Mesendoderm (in vitro differentiated cells): ENCODE measurements at regions not wholly inside any gene's neighbourhood (a gene's known extent, or its start where the extent isn't known, plus 50 kb on each side); places are given as distances from the start of the nearest gene placed in this dataset.
"Not testable (repeated sequence)": the region's sequence is repeated elsewhere in the genome, so short reads cannot be mapped to it uniquely, and the experiment has no call there.

ENCODE experiments used
- DNase-seq: peaks from one replicate; pipeline ENCODE4 v3.0.0; 2013
- H2AK5ac ChIP-seq: 2 replicates; pipeline ENCODE4 v1.6.1; 2013; ENCODE audit warnings: low read length, inconsistent platforms
- H2BK120ac ChIP-seq: 2 replicates; pipeline ENCODE4 v1.6.1; 2013; ENCODE audit warnings: low read depth, mild to moderate bottlenecking, low read length, moderate library complexity, mixed read lengths
- H2BK15ac ChIP-seq: replicated peaks from 2 replicates; pipeline ENCODE4 v1.6.1; 2013; ENCODE audit warnings: low read depth, mild to moderate bottlenecking, moderate library complexity
- H2BK5ac ChIP-seq: 2 replicates; pipeline ENCODE4 v1.6.1; 2013; ENCODE audit warnings: low read length, inconsistent platforms
- H3K18ac ChIP-seq: 2 replicates; pipeline ENCODE4 v1.6.1; 2013; ENCODE audit warnings: mild to moderate bottlenecking, low read length, mixed read lengths
- H3K23ac ChIP-seq: one replicate; pipeline ENCODE4 v1.6.1; 2013; ENCODE audit warnings: low read length
- H3K27ac ChIP-seq: 2 replicates; pipeline ENCODE4 v1.5.1; 2013; ENCODE audit warnings: low read depth, mild to moderate bottlenecking, inconsistent platforms, low read length, moderate library complexity
- H3K27me3 ChIP-seq: 2 replicates; pipeline ENCODE4 v1.6.1; 2013; ENCODE audit warnings: low read length, control low read depth, mild to moderate bottlenecking, inconsistent platforms; ENCODE audit not compliant: insufficient read depth, poor library complexity
- H3K36me3 ChIP-seq: 2 replicates; pipeline ENCODE4 v1.6.1; 2013; ENCODE audit warnings: low read length, inconsistent platforms; ENCODE audit not compliant: control insufficient read depth, insufficient read depth
- H3K4ac ChIP-seq: one replicate; pipeline ENCODE4 v1.6.1; 2013; ENCODE audit warnings: low read depth, mild to moderate bottlenecking, low read length, moderate library complexity
- H3K4me1 ChIP-seq: 2 replicates; pipeline ENCODE4 v1.6.1; 2013; ENCODE audit warnings: low read depth, low read length, inconsistent platforms; ENCODE audit not compliant: control insufficient read depth
- H3K4me2 ChIP-seq: 2 replicates; pipeline ENCODE4 v1.6.1; 2013; ENCODE audit warnings: low read length
- H3K4me3 ChIP-seq: 2 replicates; pipeline ENCODE4 v1.5.1; 2013; ENCODE audit warnings: mild to moderate bottlenecking, low read length
- H3K56ac ChIP-seq: one replicate; pipeline ENCODE4 v1.6.1; 2013; ENCODE audit warnings: low read length
- H3K79me1 ChIP-seq: 2 replicates; pipeline ENCODE4 v1.6.1; 2013; ENCODE audit warnings: low read length, inconsistent platforms
- H3K79me2 ChIP-seq: 2 replicates; pipeline ENCODE4 v1.6.1; 2013; ENCODE audit warnings: mild to moderate bottlenecking, low read length; ENCODE audit not compliant: control insufficient read depth, insufficient read depth
- H3K9ac ChIP-seq: 2 replicates; pipeline ENCODE4 v1.6.1; 2013; ENCODE audit warnings: low read length, inconsistent platforms
- H4K5ac ChIP-seq: one replicate; pipeline ENCODE4 v1.6.1; 2013; ENCODE audit warnings: low read length
- H4K8ac ChIP-seq: one replicate; pipeline ENCODE4 v1.6.1; 2013; ENCODE audit warnings: low read depth, mild to moderate bottlenecking, control low read depth, low read length, moderate library complexity
- WGBS: extraction: QIAGEN DNeasy Blood & Tissue Kit; methylation state at CpG from one replicate; pipeline ENCODE4 v1.1.7; 2013; ENCODE audit warnings: low lambda C conversion rate, missing lambda C conversion rate; ENCODE audit not compliant: insufficient coverage; ENCODE audit errors: extremely low coverage; 5-methylcytosine and 5-hydroxymethylcytosine counted together

DNA sequence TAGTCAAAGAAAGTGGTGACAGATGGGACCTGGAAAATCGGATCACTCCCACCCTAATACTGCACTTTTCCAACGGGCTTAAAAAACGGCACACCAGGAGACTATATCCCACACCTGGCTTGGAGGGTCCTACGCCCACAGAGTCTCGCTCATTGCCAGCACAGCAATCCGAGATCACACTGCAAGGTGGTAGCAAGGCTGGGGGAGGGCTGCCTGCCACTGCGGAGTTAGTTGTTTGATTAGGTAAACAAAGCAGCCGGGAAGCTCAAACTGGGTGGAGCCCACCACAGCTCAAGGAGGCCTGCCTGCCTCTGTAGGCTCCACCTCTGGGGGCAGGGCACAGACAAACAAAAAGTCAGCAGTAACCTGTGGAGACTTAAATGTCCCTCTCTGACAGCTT, 590.0 kb upstream of the ID4 start:
- not testable (repeated sequence) for H3K79me1 ChIP-seq, H3K9ac ChIP-seq, H3K36me3 ChIP-seq, H2BK5ac ChIP-seq, H2BK15ac ChIP-seq, H3K18ac ChIP-seq, H2BK120ac ChIP-seq, H2AK5ac ChIP-seq, H3K4me3 ChIP-seq, H4K8ac ChIP-seq, DNase-seq, H3K4me1 ChIP-seq, H4K5ac ChIP-seq, H3K23ac ChIP-seq, H3K4me2 ChIP-seq, H3K4ac ChIP-seq, H3K27ac ChIP-seq, H3K27me3 ChIP-seq, H3K56ac ChIP-seq, H3K79me2 ChIP-seq
- no CpG with 5 or more reads among the region's 8 CpGs for WGBS

- H2BK15ac ChIP-seq, H4K5ac ChIP-seq, H3K4me3 ChIP-seq, H3K79me2 ChIP-seq, H3K79me1 ChIP-seq, H2AK5ac ChIP-seq, H3K23ac ChIP-seq, H2BK5ac ChIP-seq, H3K4me1 ChIP-seq, H3K4me2 ChIP-seq, H3K27me3 ChIP-seq, H4K8ac ChIP-seq, H3K9ac ChIP-seq, H3K36me3 ChIP-seq, DNase-seq, H2BK120ac ChIP-seq, H3K27ac ChIP-seq, H3K56ac ChIP-seq, H3K18ac ChIP-seq, H3K4ac ChIP-seq: not testable (repeated sequence)
- WGBS: no CpG with 5 or more reads among the region's 2 CpGs
Measured at GRCh38 chr6:19256123-19256522, 581.0 kb upstream of the ID4 start.

DNA sequence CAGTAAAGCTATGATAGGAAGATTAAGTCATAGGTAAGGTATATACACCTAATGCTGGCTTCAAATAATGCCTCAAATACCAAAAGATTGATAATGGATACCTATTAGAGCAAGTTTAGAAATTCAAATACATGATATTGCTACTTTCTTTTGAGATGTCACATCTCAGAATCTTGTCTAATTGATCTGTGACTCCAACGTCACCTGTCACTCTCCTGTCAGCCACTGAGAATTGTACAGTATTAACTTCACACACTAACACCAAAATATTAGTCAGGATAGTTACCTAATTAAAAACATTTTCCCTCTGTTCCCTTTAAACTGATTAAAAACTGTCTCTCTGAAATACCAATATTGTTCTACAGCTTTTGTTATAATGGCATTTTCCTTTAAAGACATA, 575.5 kb upstream of the ID4 start:
- H4K5ac ChIP-seq: no peak overlapping the region
- no CpG with 5 or more reads among the region's 1 CpG for WGBS
- DNase-seq: no peak
- H3K4me3 ChIP-seq: no peak overlapping the region
- no peak overlapping the region for H3K9ac ChIP-seq
- no peak overlapping the region for H3K56ac ChIP-seq
- H3K27me3 ChIP-seq: no peaks in the 10 kb centered on the region
- H3K4ac ChIP-seq: no peak overlapping the region
- H3K4me2 ChIP-seq: no peak overlapping the region
- H3K36me3 ChIP-seq: no peaks in the 10 kb centered on the region
- no peak overlapping the region for H2BK5ac ChIP-seq
- no peak overlapping the region for H4K8ac ChIP-seq
- no peak overlapping the region for H3K23ac ChIP-seq
- no peak overlapping the region for H3K18ac ChIP-seq
- no peaks in the 10 kb centered on the region for H3K79me1 ChIP-seq
- no peaks in the 10 kb centered on the region for H3K79me2 ChIP-seq
- H3K27ac ChIP-seq: no peak overlapping the region
- H3K4me1 ChIP-seq: no peaks in the 10 kb centered on the region
- H2AK5ac ChIP-seq: no peak overlapping the region
- H2BK15ac ChIP-seq: no peak overlapping the region
- no peak overlapping the region for H2BK120ac ChIP-seq

GRCh38 chr6:19268117-19268516, 569.1 kb upstream of the ID4 start:
- no peak overlapping the region for H3K4me2 ChIP-seq
- no peak overlapping the region for H3K27ac ChIP-seq
- H3K18ac ChIP-seq: no peak overlapping the region
- no CpG with 5 or more reads among the region's 2 CpGs for WGBS
- H3K23ac ChIP-seq: no peak overlapping the region
- peak; percentile 10 for DNase-seq
- no peak overlapping the region for H3K4me3 ChIP-seq
- H4K8ac ChIP-seq: no peak overlapping the region
- no peak overlapping the region for H3K56ac ChIP-seq
- H3K4ac ChIP-seq: no peak overlapping the region
- no peak overlapping the region for H3K9ac ChIP-seq
- no peaks in the 10 kb centered on the region for H3K36me3 ChIP-seq
- H3K79me2 ChIP-seq: no peaks in the 10 kb centered on the region
- H3K79me1 ChIP-seq: no peaks in the 10 kb centered on the region
- H4K5ac ChIP-seq: no peak overlapping the region
- no peaks in the 10 kb centered on the region for H3K27me3 ChIP-seq
- H3K4me1 ChIP-seq: no peaks in the 10 kb centered on the region
- H2BK15ac ChIP-seq: no peak overlapping the region
- H2AK5ac ChIP-seq: no peak overlapping the region
- H2BK120ac ChIP-seq: no peak overlapping the region
- H2BK5ac ChIP-seq: no peak overlapping the region

DNA sequence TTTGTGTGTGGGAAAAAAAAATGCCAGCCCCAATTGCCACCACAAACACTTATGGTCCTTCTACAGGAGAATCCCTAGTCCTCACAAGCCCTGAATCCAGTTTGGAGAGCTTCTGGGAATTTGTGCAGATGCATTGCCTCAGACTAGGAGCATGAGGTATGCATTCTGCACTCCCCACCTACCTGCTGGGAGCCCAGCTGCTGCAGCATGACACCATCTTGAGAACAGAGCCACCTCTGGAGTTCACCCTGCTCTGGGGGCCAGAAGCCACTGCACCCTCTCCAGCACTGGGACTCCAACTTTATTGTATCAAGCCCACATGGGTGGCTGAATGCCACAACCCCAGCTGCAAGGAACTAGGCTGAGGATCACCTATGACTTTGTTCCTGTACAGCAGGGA, 568.5 kb upstream of the ID4 start:
- Histone ChIP-seq H3K4me2 (no peak overlapping the region), H3K18ac (no peak overlapping the region), H2BK15ac (no peak overlapping the region), H2AK5ac (no peak overlapping the region), H3K4me1 (no peaks in the 10 kb centered on the region), H4K5ac (no peak overlapping the region), H3K36me3 (no peaks in the 10 kb centered on the region), H3K4ac (no peak overlapping the region), H2BK5ac (no peak overlapping the region), H4K8ac (no peak overlapping the region), H3K27ac (no peak overlapping the region), H3K27me3 (no peaks in the 10 kb centered on the region), H3K4me3 (no peak overlapping the region), H2BK120ac (no peak overlapping the region), H3K56ac (no peak overlapping the region), H3K23ac (no peak overlapping the region), H3K9ac (no peak overlapping the region), H3K79me1 (no peaks in the 10 kb centered on the region), H3K79me2 (no peaks in the 10 kb centered on the region)
- DNase-seq: no peak

DNA sequence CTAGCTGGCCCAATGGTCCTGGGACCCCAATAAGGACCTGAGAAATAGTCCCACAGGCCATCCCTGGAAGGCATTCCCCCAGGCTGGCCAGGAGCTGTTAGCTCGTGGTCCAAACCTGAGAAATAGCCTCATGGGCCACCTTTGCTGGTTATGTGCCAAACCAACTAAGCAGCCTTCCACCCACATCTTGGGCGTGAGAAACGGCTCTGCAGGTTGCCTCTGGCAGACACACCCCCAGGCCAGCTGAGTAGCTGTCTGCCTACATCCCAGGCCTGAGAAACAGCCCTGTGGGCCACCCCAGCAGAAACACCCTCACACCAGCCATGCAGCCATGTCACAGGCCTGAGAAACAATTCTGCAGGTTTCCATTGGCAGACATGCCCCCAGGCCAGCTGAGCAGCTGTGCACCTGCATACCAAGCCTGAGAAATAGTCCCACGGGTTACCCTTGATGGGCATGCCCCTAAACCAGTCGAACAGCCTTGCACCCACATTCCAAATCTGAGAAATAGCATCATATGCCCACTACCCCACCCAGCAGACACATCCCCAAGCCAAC, 567.8 kb upstream of the ID4 start:
- Histone ChIP-seq H2BK5ac (no peak overlapping the region), H2AK5ac (no peak overlapping the region), H2BK15ac (no peak overlapping the region), H4K5ac (no peak overlapping the region), H3K27me3 (no peaks in the 10 kb centered on the region), H2BK120ac (no peak overlapping the region), H3K4ac (no peak overlapping the region), H3K79me1 (no peaks in the 10 kb centered on the region), H3K56ac (no peak overlapping the region), H3K23ac (no peak overlapping the region), H3K27ac (no peak overlapping the region), H3K4me1 (no peaks in the 10 kb centered on the region), H4K8ac (no peak overlapping the region), H3K9ac (no peak overlapping the region), H3K4me2 (no peak overlapping the region), H3K79me2 (no peaks in the 10 kb centered on the region), H3K36me3 (no peaks in the 10 kb centered on the region), H3K4me3 (no peak overlapping the region), H3K18ac (no peak overlapping the region)
- WGBS: no CpG with 5 or more reads among the region's 5 CpGs
- no peak for DNase-seq
